H54 (cell line): ENCODE measurements at regions not wholly inside any gene's neighbourhood (a gene's known extent, or its start where the extent isn't known, plus 50 kb on each side); places are given as distances from the start of the nearest gene placed in this dataset.
"Not testable (repeated sequence)": the region's sequence is repeated elsewhere in the genome, so short reads cannot be mapped to it uniquely, and the experiment has no call there.

Experiments used
- DNase-seq: peaks from one replicate; pipeline ENCODE4 v3.0.0; 2011; ENCODE audit warnings: low spot score, mixed read lengths; ENCODE audit not compliant: insufficient read length
- FAIRE-seq: peaks from 3 replicates; lab custom pipeline; 2011; peaks lifted over from hg19 to GRCh38; lab: Jason Lieb, UNC
- POLR2A ChIP-seq: IDR thresholded peaks from 2 replicates; pipeline ENCODE4 v1.6.1; 2011; ENCODE audit warnings: low read depth, mild to moderate bottlenecking, low read length

- FAIRE-seq (no peak), DNase-seq (peak; percentile 27)
- TF ChIP-seq POLR2A: no peak
Observed at GRCh38 chr6:15148356-15148946, 97.4 kb upstream of the JARID2 start.

GRCh38 chr6:15150207-15150606 is 95.7 kb upstream of the JARID2 start:
- no peak for FAIRE-seq
- no peak for DNase-seq
- TF ChIP-seq POLR2A: no peak

- DNase-seq (no peak), FAIRE-seq (no peak)
- no peak for TF ChIP-seq POLR2A
Observed at GRCh38 chr6:15152700-15153099, 93.2 kb upstream of the JARID2 start.

- TF ChIP-seq POLR2A: no peak
- FAIRE-seq (no peak), DNase-seq (no peak)
Observed at GRCh38 chr6:15153191-15153590, 92.7 kb upstream of the JARID2 start.

- TF ChIP-seq POLR2A: no peak
- FAIRE-seq: no peak
- DNase-seq: no peak
Observed at GRCh38 chr6:15157479-15157878, 88.4 kb upstream of the JARID2 start.

- FAIRE-seq: no peak
- no peak for TF ChIP-seq POLR2A
- DNase-seq: no peak
Observed at GRCh38 chr6:15158821-15159619, 86.8 kb upstream of the JARID2 start.

GRCh38 chr6:15160812-15161211 is 85.1 kb upstream of the JARID2 start:
- FAIRE-seq (no peak), DNase-seq (no peak)
- TF ChIP-seq POLR2A: no peak

- not testable (repeated sequence) for FAIRE-seq
Observed at GRCh38 chr6:15164855-15165254, 81.0 kb upstream of the JARID2 start.

GRCh38 chr6:15166121-15166520 is 79.7 kb upstream of the JARID2 start:
- TF ChIP-seq POLR2A: no peak
- FAIRE-seq: no peak
- no peak for DNase-seq

More at GRCh38 chr6:15164855-15165254, 81.0 kb upstream of the JARID2 start:
- not testable (repeated sequence) for DNase-seq

GRCh38 chr6:15170126-15170525 is 75.7 kb upstream of the JARID2 start:
- TF ChIP-seq POLR2A: no peak
- FAIRE-seq (no peak), DNase-seq (no peak)

- no peak for DNase-seq
- no peak for TF ChIP-seq POLR2A
- no peak for FAIRE-seq
Observed at GRCh38 chr6:15171026-15171425, 74.8 kb upstream of the JARID2 start.

- TF ChIP-seq POLR2A: no peak
- no peak for FAIRE-seq
- DNase-seq: no peak
Observed at GRCh38 chr6:15176816-15177370, 69.0 kb upstream of the JARID2 start.

- no peak for FAIRE-seq
- DNase-seq: no peak
- TF ChIP-seq POLR2A: no peak
Observed at GRCh38 chr6:15183979-15184378, 61.9 kb upstream of the JARID2 start.

- TF ChIP-seq POLR2A: no peak
- FAIRE-seq (no peak), DNase-seq (no peak)
Observed at GRCh38 chr6:15184441-15184861, 61.4 kb upstream of the JARID2 start.

- FAIRE-seq, DNase-seq: not testable (repeated sequence)
Observed at GRCh38 chr6:15185111-15185510, 60.8 kb upstream of the JARID2 start.

- DNase-seq, FAIRE-seq: not testable (repeated sequence)
Observed at GRCh38 chr6:15193451-15193850, 52.4 kb upstream of the JARID2 start.
